ENCODE measurements at regions not wholly inside any gene's neighbourhood (a gene's known extent, or its start where the extent isn't known, plus 50 kb on each side); places are given as distances from the start of the nearest gene placed in this dataset.

GRCh38 chr5:3778000-3778550, 182.4 kb downstream of the IRX1 start:
- Histone ChIP-seq H3K4me3 (no peak overlapping the region), H3K27me3 (no peaks in the 10 kb centered on the region)
- no peak for ATAC-seq (ENCODE audit: low FRiP score in 2 of 2)

GRCh38 chr5:3778945-3779344, 183.3 kb downstream of the IRX1 start:
- TF ChIP-seq POLR2A (IDR thresholded peaks at IDR 0.05) = no peak
- no peak for TF ChIP-seq EP300 (IDR thresholded peaks at IDR 0.05)
- no peak for TF ChIP-seq CTCF (IDR thresholded peaks at IDR 0.05)
- no peak for TF ChIP-seq POLR2AphosphoS5 (IDR thresholded peaks at IDR 0.05)
- H3K4me3 ChIP-seq = no peak overlapping the region
- H3K9me3 ChIP-seq = no peaks in the 10 kb centered on the region
- no peaks in the 10 kb centered on the region for H3K36me3 ChIP-seq
- DNase-seq (no peak), ATAC-seq (ENCODE audit: low FRiP score in 2 of 2) (no peak)
- 90 to 100% methylated on average over 2 of the region's 2 CpGs for WGBS, 2 donors
- no peaks in the 10 kb centered on the region for H3K4me1 ChIP-seq
- H3K27me3 ChIP-seq = no peaks in the 10 kb centered on the region
- H3K27ac ChIP-seq = no peak overlapping the region

More at GRCh38 chr5:3778000-3778550, 182.4 kb downstream of the IRX1 start:
- DNase-seq = no peak
- H3K36me3 ChIP-seq = no peaks in the 10 kb centered on the region
- H3K27ac ChIP-seq = no peak overlapping the region
- 51 to 55% methylated on average over 6 of the region's 6 CpGs for WGBS, 2 donors
- H3K9me3 ChIP-seq = no peaks in the 10 kb centered on the region
- TF ChIP-seq POLR2A (IDR thresholded peaks at IDR 0.05) (no peak), POLR2AphosphoS5 (IDR thresholded peaks at IDR 0.05) (no peak), CTCF (IDR thresholded peaks at IDR 0.05) (no peak)
- no peaks in the 10 kb centered on the region for H3K4me1 ChIP-seq

- WGBS, 2 donors = 85 to 89% methylated on average over 7 of the region's 7 CpGs
- TF ChIP-seq POLR2A (IDR thresholded peaks at IDR 0.05) (no peak), CTCF (IDR thresholded peaks at IDR 0.05) (no peak), EP300 (IDR thresholded peaks at IDR 0.05) (no peak), POLR2AphosphoS5 (IDR thresholded peaks at IDR 0.05) (no peak)
- H3K27me3 ChIP-seq = no peaks in the 10 kb centered on the region
These were observed 184.6 kb downstream of the IRX1 start for GRCh38 chr5:3780278-3780677.

GRCh38 chr5:3780907-3781306, 185.3 kb downstream of the IRX1 start:
- TF ChIP-seq CTCF (IDR thresholded peaks at IDR 0.05) (no peak), POLR2AphosphoS5 (IDR thresholded peaks at IDR 0.05) (no peak), EP300 (IDR thresholded peaks at IDR 0.05) (no peak), POLR2A (IDR thresholded peaks at IDR 0.05) (no peak)
- no peaks in the 10 kb centered on the region for H3K27me3 ChIP-seq
- DNase-seq (peak in 1 of 2 donors; percentile 33), ATAC-seq (ENCODE audit: low FRiP score in 2 of 2) (no peak)
- no peak overlapping the region for H3K27ac ChIP-seq
- no peaks in the 10 kb centered on the region for H3K9me3 ChIP-seq
- no peaks in the 10 kb centered on the region for H3K4me1 ChIP-seq
- H3K36me3 ChIP-seq = no peaks in the 10 kb centered on the region
- H3K4me3 ChIP-seq = no peak overlapping the region
- WGBS, 2 donors = 85 to 90% methylated on average over 9 to 11 of the region's 11 CpGs

More at GRCh38 chr5:3780278-3780677, 184.6 kb downstream of the IRX1 start:
- Histone ChIP-seq H3K9me3 (no peaks in the 10 kb centered on the region), H3K4me1 (no peaks in the 10 kb centered on the region), H3K4me3 (no peak overlapping the region), H3K27ac (no peak overlapping the region), H3K36me3 (no peaks in the 10 kb centered on the region)
- DNase-seq = no peak
- no peak for ATAC-seq (ENCODE audit: low FRiP score in 2 of 2)

GRCh38 chr5:3784854-3785253, 189.2 kb downstream of the IRX1 start:
- Histone ChIP-seq H3K27me3 (no peaks in the 10 kb centered on the region), H3K36me3 (no peaks in the 10 kb centered on the region), H3K9me3 (no peaks in the 10 kb centered on the region), H3K4me1 (no peaks in the 10 kb centered on the region), H3K27ac (no peak overlapping the region), H3K4me3 (no peak overlapping the region)
- peak in 1 of 2 donors; percentile 35 for ATAC-seq (ENCODE audit: low FRiP score in 2 of 2)
- no peak for DNase-seq
- 72 to 80% methylated on average over 2 of the region's 2 CpGs for WGBS, 2 donors
- TF ChIP-seq POLR2A (IDR thresholded peaks at IDR 0.05) = no peak
